Panc1 (cell line): ENCODE measurements at regions not wholly inside any gene's neighbourhood (a gene's known extent, or its start where the extent isn't known, plus 50 kb on each side); places are given as distances from the start of the nearest gene placed in this dataset.

Experiments
- POLR2AphosphoS5 ChIP-seq: IDR thresholded peaks from 2 replicates; pipeline ENCODE4 v1.6.1; 2012; ENCODE audit warnings: mild to moderate bottlenecking, low read depth, low read length, moderate library complexity
- REST ChIP-seq, 2 experiments: IDR thresholded peaks; 2 replicates each; pipeline ENCODE4 v1.6.1; 2011 to 2012; ENCODE audit warnings: low read depth in 2 of 2, control low read depth in 1 of 2, low read length in 1 of 2, mild to moderate bottlenecking in 1 of 2, moderate library complexity in 1 of 2; ENCODE audit not compliant: insufficient read depth in 1 of 2
- TCF7L2 ChIP-seq: IDR thresholded peaks from 2 replicates; pipeline ENCODE4 v1.6.1; 2011; ENCODE audit warnings: mild to moderate bottlenecking, low read depth, low read length, inconsistent platforms
- TF ChIP-seq, protein P1 (sequence below): fragments of 450-650 bp; IDR thresholded peaks from 2 replicates; pipeline ENCODE4 v1.5.1; 2017; ENCODE audit warnings: mild to moderate bottlenecking

GRCh38 chr7:85480666-85481065 lies 293.8 kb upstream of the SEMA3D start:
- TF ChIP-seq REST (IDR thresholded peaks at IDR 0.05; ENCODE audit: insufficient read depth in 1 of 2, low read depth in 2 of 2, low read length in 1 of 2) (no peak), TCF7L2 (no peak), POLR2AphosphoS5 (no peak)
- TF ChIP-seq, protein P1, sequence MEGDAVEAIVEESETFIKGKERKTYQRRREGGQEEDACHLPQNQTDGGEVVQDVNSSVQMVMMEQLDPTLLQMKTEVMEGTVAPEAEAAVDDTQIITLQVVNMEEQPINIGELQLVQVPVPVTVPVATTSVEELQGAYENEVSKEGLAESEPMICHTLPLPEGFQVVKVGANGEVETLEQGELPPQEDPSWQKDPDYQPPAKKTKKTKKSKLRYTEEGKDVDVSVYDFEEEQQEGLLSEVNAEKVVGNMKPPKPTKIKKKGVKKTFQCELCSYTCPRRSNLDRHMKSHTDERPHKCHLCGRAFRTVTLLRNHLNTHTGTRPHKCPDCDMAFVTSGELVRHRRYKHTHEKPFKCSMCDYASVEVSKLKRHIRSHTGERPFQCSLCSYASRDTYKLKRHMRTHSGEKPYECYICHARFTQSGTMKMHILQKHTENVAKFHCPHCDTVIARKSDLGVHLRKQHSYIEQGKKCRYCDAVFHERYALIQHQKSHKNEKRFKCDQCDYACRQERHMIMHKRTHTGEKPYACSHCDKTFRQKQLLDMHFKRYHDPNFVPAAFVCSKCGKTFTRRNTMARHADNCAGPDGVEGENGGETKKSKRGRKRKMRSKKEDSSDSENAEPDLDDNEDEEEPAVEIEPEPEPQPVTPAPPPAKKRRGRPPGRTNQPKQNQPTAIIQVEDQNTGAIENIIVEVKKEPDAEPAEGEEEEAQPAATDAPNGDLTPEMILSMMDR: no peak
